CD4-positive, alpha-beta T cell treated with Interleukin-6 at 100 ng/mL for 8 hours (primary cell): ENCODE measurements at regions not wholly inside any gene's neighbourhood (a gene's known extent, or its start where the extent isn't known, plus 50 kb on each side); places are given as distances from the start of the nearest gene placed in this dataset.

Experiments
- DNase-seq: peaks from one replicate; pipeline ENCODE4 v3.0.0-alpha.2; 2020; ENCODE audit warnings: mixed read lengths, low spot score

DNA sequence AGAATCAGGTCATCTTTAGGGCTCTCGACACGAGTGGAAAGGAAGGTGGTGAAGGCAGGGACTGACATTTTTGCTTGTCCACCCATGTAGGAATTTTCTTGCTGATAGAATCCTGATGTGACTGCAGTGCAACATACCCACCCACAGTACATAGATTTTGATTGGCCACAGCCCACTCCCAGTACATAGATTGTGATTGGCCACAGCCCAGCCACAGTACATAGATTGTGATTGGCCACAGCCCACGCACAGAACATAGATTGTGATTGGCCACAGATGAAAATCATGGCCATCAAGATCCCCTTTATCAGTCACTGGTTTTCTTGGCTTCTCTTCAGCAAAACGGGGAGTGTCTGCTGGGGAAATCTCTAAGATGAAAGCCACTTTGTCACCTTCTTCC lies 1041.5 kb downstream of the AACS start:
- DNase-seq, result no peak

DNA sequence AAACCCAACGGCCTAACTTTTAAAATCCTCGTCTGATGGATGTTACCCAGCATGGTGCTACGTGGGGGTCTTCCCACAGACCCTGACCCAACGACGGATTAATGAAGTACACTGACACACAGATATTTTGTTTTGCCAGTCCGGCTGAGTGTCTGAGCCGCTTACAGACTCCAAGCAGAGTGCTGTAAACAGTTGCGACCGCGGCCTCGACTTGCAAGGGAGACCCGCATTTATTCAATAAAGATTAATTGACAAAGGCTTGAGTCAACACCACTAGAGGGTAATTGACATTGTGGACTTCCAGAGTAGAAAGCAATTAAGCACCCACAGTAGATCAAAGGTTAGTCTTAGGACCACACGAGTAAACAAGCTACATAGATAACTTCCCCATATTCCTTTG lies 1042.4 kb downstream of the AACS start:
- no peak for DNase-seq

GRCh38 chr12:126108247-126108646 lies 1043.0 kb downstream of the AACS start:
- no peak for DNase-seq

- DNase-seq, result no peak
Observed at GRCh38 chr12:126112141-126112540, 1046.9 kb downstream of the AACS start.

DNA sequence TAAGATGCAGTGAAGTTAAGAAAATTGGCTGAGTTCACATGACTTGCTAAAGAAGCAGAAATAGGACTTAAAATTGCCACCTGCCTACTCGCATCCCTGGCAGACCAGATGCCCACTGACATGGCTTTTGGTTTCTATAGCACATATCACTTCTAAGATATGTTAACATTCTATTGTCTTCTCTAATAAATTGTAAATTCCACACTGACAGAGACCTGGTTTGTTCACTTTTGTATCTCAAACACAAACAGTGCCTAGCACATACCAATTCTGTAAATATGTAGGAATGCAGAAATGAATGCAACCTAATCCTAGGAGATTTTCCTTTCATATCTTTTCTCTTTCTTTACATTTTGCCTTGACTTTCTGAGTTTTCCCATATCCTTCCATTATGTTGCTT lies 1047.6 kb downstream of the AACS start:
- DNase-seq, result no peak

GRCh38 chr12:126114441-126114840 lies 1049.2 kb downstream of the AACS start:
- DNase-seq, result no peak

DNA sequence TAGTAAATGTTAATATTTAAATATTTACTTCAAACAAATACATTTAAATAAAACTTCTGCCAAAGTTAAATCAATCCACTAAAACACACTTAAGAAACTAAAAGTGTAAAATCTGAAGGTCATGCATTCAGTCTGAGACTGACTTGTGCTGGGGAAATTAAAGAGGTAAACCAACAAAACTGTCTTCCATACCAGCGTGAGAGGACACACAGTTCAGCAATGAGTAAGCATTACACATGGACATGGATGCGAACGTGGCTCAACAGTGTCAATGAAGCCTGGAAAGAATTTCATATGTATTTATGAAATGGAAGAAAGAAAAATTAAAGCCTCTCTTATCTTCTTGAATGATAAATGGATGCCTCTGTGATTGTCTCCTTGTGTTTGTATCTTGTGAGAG lies 1052.3 kb downstream of the AACS start:
- no peak for DNase-seq

- DNase-seq, result no peak
Observed at GRCh38 chr12:126139355-126139754, 1074.1 kb downstream of the AACS start.

DNA sequence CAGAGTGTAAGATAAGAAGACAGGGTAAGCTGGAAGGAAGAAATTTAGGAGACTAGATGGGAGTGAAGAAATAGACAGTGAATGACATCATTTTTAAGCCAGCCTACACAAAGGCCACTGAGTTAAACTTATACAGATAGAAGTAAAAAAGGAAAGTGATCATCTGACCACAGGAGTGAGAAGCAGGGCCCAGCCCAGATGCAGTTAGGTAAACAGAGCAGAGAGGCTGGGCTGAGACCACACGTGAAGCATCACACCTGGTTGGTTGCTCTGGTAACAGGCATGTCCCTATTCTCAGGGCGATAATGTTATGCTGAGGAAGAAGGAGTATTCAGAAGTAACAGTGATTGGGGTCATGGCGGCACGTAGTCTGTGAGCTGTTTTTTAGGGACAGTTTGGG lies 1079.4 kb downstream of the AACS start:
- DNase-seq, result no peak

DNA sequence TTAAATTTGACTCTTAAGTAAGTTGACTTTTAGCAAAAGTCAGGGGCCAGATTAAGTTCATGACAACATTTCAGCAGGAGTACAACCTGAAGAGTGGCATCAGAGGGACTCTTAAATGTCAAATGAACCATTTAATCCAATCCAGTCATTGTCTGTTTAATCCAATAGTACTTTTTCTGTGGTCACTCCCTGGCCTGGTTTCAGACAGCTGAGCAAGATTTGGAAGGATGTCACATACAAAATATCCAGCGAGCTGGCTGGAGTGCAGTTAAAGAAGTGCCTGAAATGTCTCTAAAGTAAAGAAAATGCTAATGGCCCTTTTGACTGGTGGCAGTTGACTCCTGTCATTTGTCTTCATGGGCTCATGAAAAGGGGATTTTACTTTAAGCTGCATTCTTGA lies 1082.1 kb downstream of the AACS start:
- DNase-seq, result no peak

- no peak for DNase-seq
Observed at GRCh38 chr12:126156806-126157574, 1091.8 kb downstream of the AACS start.

GRCh38 chr12:126157575-126157966 lies 1092.3 kb downstream of the AACS start:
- DNase-seq, result no peak

- no peak for DNase-seq
Observed at GRCh38 chr12:126159139-126159538, 1093.9 kb downstream of the AACS start.

- no peak for DNase-seq
Observed at GRCh38 chr12:126160912-126161311, 1095.7 kb downstream of the AACS start.

DNA sequence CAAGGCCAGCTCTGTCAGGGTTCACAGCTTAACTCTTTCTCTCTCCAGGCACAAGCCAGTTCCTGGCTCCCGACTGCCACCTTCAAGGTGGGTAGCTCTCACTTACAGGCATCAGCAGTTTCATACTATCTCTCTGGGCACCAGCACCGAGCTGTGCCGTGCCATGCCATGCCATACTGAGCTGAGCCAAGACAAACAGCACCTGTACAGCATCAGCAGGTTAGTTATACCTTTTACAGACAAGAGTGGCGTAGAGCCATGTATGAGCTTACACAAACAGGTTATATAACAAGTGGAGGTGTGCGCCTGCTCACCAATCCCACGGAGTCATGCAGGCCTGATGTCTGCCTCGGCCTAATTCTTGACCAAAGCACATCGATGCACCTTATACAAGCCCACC lies 1098.7 kb downstream of the AACS start:
- DNase-seq, result no peak

- no peak for DNase-seq
Observed at GRCh38 chr12:126171937-126172559, 1106.8 kb downstream of the AACS start.

GRCh38 chr12:126182619-126183236 lies 1117.5 kb downstream of the AACS start:
- DNase-seq, result no peak

- DNase-seq, result no peak
Observed at GRCh38 chr12:126185025-126185424, 1119.8 kb downstream of the AACS start.

DNA sequence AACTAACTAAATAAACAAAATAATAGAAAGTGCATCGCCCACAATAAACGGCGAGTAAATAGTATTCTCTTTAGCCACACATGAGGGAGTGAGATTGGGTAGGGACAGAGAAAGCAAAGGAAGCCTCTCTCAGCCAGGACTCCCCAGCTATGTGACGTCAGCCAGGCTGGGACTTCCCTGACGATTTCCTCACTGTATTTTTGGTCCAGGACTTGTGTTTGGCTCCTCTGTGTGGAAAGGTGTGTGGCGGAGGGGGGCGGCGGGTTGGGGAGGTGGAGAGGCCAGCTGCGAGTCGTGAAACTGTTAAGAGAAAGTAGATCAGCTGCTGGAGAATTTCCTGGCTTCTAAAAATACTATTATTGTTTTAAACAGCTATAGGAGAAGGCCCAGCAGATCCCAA lies 1124.6 kb downstream of the AACS start:
- DNase-seq, result no peak

DNA sequence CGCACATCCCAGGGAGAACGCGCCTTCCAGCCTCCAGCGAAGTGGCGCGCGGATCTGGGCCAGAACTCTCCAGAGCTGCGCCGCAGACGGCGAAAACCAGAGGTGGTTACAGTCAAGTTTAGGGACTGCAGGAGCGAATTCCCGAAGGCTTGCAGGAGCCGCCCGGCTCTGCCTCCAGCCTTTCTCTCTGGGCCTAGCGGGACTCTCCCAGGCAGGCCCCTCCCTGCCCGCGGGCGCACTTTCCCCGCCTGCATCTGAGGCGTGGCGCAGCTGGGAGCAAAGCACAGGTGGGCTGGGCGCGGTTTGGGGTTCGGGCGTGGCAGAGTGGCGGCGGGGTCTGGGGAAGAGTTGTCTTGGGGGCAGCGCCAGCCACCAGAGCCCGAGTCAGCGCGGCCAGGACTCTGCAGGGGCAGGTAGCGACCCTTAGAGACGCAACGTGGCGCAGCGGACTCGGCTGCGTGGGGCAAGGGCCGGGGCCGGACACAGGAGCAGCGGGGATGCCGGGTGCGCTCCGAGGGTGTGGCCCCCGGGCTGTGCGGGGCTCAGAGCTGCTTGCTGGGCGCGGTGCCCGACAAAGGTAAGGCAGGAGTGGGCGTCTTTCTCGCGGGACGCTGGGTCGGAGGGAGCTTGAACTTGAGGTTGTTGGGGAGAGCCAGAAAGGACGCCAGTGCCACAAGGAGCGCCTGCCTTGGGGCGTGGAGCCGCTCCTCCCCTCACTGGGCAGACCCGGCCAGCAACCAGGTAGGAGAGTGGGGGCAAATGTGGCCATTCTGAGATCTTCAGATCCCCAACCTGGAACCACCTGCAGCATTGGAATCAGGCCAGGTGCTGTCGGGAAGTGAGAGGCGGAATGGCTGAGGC lies 1126.0 kb downstream of the AACS start:
- no peak for DNase-seq

- no peak for DNase-seq
Observed at GRCh38 chr12:126191949-126192348, 1126.7 kb downstream of the AACS start.

DNA sequence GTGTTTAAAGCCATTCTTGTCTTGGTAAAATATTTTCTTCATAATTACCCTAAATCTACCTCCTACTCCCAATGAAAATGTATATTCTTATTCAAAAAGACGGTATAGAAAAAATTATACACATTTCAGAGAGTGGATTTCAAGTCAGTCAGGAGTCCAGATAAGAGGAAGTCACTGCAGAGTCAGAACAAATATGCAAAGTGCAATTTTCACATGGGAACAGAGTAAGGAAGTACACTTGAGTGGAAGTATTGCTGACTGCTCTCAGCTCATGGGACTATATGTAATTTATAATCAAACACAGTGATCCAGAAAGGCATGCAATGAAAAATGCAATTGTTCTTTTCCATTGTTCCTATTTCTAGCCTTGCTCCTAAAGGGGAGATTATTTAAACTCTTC lies 1128.0 kb downstream of the AACS start:
- DNase-seq, result no peak

GRCh38 chr12:126196263-126196662 lies 1131.0 kb downstream of the AACS start:
- DNase-seq, result no peak
